GM12875 (cell line): ENCODE measurements at regions not wholly inside any gene's neighbourhood (a gene's known extent, or its start where the extent isn't known, plus 50 kb on each side); places are given as distances from the start of the nearest gene placed in this dataset.

Source experiments
- H3K4me3 ChIP-seq: one replicate; pipeline ENCODE4 v1.5.1; 2011; ENCODE audit warnings: low read depth, low read length, control low read depth
- TF ChIP-seq, protein P1 (sequence below): IDR thresholded peaks from 2 replicates; pipeline ENCODE4 v1.5.1; 2011; ENCODE audit warnings: low read depth, mild to moderate bottlenecking, control low read depth, inconsistent platforms, low read length, moderate library complexity, borderline replicate concordance; ENCODE audit not compliant: insufficient read depth

GRCh38 chr7:156141941-156142340, 329.7 kb upstream of the SHH start:
- H3K4me3 ChIP-seq = no peak overlapping the region
- TF ChIP-seq, protein P1, sequence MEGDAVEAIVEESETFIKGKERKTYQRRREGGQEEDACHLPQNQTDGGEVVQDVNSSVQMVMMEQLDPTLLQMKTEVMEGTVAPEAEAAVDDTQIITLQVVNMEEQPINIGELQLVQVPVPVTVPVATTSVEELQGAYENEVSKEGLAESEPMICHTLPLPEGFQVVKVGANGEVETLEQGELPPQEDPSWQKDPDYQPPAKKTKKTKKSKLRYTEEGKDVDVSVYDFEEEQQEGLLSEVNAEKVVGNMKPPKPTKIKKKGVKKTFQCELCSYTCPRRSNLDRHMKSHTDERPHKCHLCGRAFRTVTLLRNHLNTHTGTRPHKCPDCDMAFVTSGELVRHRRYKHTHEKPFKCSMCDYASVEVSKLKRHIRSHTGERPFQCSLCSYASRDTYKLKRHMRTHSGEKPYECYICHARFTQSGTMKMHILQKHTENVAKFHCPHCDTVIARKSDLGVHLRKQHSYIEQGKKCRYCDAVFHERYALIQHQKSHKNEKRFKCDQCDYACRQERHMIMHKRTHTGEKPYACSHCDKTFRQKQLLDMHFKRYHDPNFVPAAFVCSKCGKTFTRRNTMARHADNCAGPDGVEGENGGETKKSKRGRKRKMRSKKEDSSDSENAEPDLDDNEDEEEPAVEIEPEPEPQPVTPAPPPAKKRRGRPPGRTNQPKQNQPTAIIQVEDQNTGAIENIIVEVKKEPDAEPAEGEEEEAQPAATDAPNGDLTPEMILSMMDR = no peak

DNA sequence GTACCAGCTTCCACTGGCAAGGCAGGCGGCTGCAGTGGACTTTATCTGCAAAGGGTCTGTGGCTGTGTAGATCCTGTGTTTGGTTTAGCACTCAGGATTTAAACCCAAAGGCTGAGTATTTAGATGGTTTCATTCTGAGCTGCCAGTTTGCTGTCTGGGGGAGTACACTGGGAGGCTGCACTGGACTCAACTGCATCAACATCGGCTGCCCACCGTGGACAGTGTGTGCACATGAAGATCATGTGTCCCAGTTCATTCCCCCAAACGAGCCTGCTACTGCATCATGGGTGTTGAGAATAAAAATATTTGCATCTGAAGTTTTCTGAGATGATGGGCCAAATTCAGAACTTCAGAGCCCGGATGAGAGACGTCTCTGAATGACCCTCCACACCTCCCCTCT, 328.6 kb upstream of the SHH start:
- TF ChIP-seq, protein P1 = no peak
- H3K4me3 ChIP-seq = no peak overlapping the region

DNA sequence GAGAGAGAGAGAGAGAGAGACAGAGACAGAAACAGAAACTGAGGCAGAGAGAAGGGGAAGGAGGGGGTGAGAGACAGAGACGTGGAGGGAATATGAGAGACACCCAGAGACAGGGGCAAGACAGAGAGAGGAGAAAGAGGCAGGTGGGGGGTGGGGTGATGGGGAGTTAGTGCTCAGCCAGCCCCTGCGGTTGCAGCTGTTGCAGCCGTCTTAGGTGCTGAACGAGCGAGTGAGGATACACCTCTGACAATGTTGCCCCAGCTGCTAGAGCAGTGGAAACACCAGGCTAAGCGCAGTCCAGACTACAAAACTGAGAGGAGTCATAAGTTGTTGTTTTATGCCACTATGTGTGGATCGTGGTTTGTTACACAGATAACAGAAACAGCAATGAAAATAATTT, 328.2 kb upstream of the SHH start:
- no peak overlapping the region for H3K4me3 ChIP-seq
- TF ChIP-seq, protein P1 = no peak

DNA sequence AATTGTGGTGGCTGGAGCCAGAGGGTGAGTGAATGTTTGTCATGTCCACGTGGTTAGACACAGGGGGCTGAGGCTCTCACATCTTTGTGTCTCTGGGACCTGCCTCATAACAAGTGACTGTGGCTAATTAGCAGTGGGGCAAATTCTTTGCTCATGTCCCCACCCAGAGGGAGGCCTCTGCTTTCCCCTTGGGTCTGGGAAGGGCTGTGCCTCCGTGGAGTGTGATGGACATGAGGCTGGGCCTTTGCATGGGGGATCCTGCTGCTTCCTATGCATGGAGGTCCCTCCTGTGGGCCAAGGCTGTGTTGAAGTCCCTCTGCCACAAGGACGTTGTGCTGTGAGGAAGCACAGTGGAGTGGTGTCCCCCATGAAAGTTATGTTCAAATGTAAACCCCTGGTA, 327.4 kb upstream of the SHH start:
- TF ChIP-seq, protein P1 = no peak

DNA sequence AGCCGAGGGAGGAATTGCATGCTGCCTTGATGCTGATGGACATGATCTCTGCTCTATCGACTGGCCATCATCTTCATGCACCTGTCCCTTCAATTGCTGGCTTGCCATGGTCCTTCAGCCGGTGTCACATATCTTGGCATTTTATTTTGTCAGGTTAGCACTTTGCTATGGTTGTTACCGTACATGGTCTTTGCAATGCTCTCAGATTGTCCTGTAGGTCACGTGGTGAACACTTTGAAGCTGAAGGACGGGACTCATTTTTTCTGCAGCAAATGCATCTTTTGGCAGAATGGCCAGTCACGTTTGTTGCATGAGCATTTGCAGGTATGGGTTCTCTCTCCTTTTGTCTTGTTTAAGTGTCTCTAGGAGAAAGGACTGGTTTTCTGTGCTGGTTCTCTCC, 326.8 kb upstream of the SHH start:
- TF ChIP-seq, protein P1 = no peak
- no peak overlapping the region for H3K4me3 ChIP-seq

More for the DNA sequence above, 327.4 kb upstream of the SHH start:
- H3K4me3 ChIP-seq = no peak overlapping the region

DNA sequence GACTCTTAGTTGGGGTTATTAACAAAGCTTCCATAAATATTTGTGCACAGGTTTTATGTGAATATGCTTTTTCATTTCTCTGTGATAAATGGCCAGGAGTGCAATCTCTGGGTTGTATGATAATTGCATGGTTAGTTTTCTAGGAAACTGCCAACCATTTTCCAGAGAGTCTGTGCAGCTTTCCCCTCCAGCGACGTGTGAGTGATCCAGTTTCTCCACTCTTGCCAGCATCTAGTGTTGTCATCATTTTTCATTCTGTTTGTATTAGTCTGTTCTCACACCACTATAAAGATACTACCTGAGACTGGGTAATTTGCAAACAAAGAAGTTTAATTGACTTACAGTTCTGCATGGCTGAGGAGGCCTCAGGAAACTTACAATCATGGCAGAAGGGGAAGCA, 319.6 kb upstream of the SHH start:
- no peak overlapping the region for H3K4me3 ChIP-seq
- TF ChIP-seq, protein P1 = no peak

- TF ChIP-seq, protein P1 = no peak
- H3K4me3 ChIP-seq = no peak overlapping the region
These were observed 317.3 kb upstream of the SHH start for GRCh38 chr7:156129522-156129921.
